Caco-2 (cell line): ENCODE measurements at regions not wholly inside any gene's neighbourhood (a gene's known extent, or its start where the extent isn't known, plus 50 kb on each side); places are given as distances from the start of the nearest gene placed in this dataset.

Experiments used
- BruUV-seq: library from RNA; stranded (reverse); fragments of 400-500 nt; replicated peaks from 2 replicates; lab custom pipeline; 2021; lab: Mats Ljungman, UMichigan
- CTCF ChIA-PET: fragments of 300-600 bp; sonication (Branson Sonifier 250); formaldehyde crosslinking; loops from one replicate; lab custom pipeline; 2022; ENCODE audit warnings: antibody characterized with exemption; lab: Charles Lee
- POLR2A ChIA-PET: fragments of 300-600 bp; sonication (Branson Sonifier 250); formaldehyde crosslinking; loops from one replicate; lab custom pipeline; 2022; ENCODE audit warnings: antibody characterized with exemption; lab: Charles Lee
- DNase-seq, 2 experiments: peaks; one replicate each; pipeline versions ENCODE4 v3.0.0 to v3.0.0-alpha.2; 2020 to 2022
- H3K27me3 ChIP-seq: replicated peaks from 2 replicates; pipeline ENCODE4 v1.6.0; 2011; ENCODE audit warnings: low read length; ENCODE audit not compliant: control insufficient read depth, insufficient read depth
- H3K36me3 ChIP-seq: 2 replicates; pipeline ENCODE4 v1.5.1; 2011; ENCODE audit warnings: low read length; ENCODE audit not compliant: control insufficient read depth, insufficient read depth
- H3K4me1 ChIP-seq: fragments of 250-450 bp; sonication (Bioruptor Pico); 2 replicates; pipeline ENCODE4 v1.5.1; 2020; ENCODE audit warnings: mild to moderate bottlenecking
- H3K4me3 ChIP-seq: 2 replicates; pipeline ENCODE4 v1.5.1; 2011; ENCODE audit warnings: low read depth, mild to moderate bottlenecking, control low read depth, low read length
- H3K9me3 ChIP-seq: fragments of 250-450 bp; sonication (Bioruptor Pico); 2 replicates; pipeline ENCODE4 v1.5.1; 2020; ENCODE audit warnings: mild to moderate bottlenecking, moderate library complexity
- H3K27ac Mint-ChIP-seq: one replicate; pipeline ENCODE4 v1.8.0; 2022; ENCODE audit warnings: mixed read lengths; ENCODE audit not compliant: unreplicated experiment
- H3K27me3 Mint-ChIP-seq: one replicate; pipeline ENCODE4 v1.8.0; 2022; ENCODE audit warnings: mixed read lengths; ENCODE audit not compliant: insufficient read depth, unreplicated experiment
- H3K36me3 Mint-ChIP-seq: one replicate; pipeline ENCODE4 v1.8.0; 2022; ENCODE audit warnings: mild to moderate bottlenecking, mixed read lengths; ENCODE audit not compliant: insufficient read depth, unreplicated experiment
- H3K4me1 Mint-ChIP-seq: one replicate; pipeline ENCODE4 v1.8.0; 2022; ENCODE audit warnings: low read depth, mixed read lengths; ENCODE audit not compliant: unreplicated experiment
- H3K4me3 Mint-ChIP-seq: one replicate; pipeline ENCODE4 v1.8.0; 2022; ENCODE audit warnings: mild to moderate bottlenecking, moderate library complexity, mixed read lengths; ENCODE audit not compliant: unreplicated experiment
- H3K9me3 Mint-ChIP-seq: one replicate; pipeline ENCODE4 v1.8.0; 2022; ENCODE audit warnings: mixed read lengths; ENCODE audit not compliant: unreplicated experiment
- CTCF ChIP-seq, 2 experiments: fragments of 200-600 bp in 1 of 2; IDR thresholded peaks; 1 replicate in 1 of 2; 2 replicates in 1 of 2; pipeline versions ENCODE4 v1.5.1 to v1.8.0; 2011 to 2022; ENCODE audit warnings: antibody characterized with exemption in 1 of 2, control low read depth in 1 of 2, inconsistent platforms in 1 of 2, low read depth in 1 of 2, low read length in 1 of 2, mild to moderate bottlenecking in 1 of 2, moderate library complexity in 1 of 2; ENCODE audit not compliant: insufficient read depth in 1 of 2, severe bottlenecking in 1 of 2, unreplicated experiment in 1 of 2
- intact Hi-C: fragments of 100-400 bp; cut with micrococcal nuclease; formaldehyde crosslinking; loops from one replicate; pipeline ENCODE4 v1.10.0; 2022; ENCODE audit not compliant: unreplicated experiment

- Mint-ChIP-seq H3K4me3 (no peak overlapping the region), H3K36me3 (no peaks in the 10 kb centered on the region), H3K27ac (no peak overlapping the region), H3K27me3 (peaks cover 4% of the 10 kb centered on the region), H3K9me3 (no peaks in the 10 kb centered on the region), H3K4me1 (no peaks in the 10 kb centered on the region)
- POLR2A ChIA-PET: no interaction called here
- no peaks in the 10 kb centered on the region for H3K9me3 ChIP-seq
- no TSS peak for BruUV-seq
- intact Hi-C loops: no loop called here
- TF ChIP-seq CTCF (IDR thresholded peaks at IDR 0.05; ENCODE audit: insufficient read depth in 1 of 2, low read depth in 1 of 2, low read length in 1 of 2, severe bottlenecking in 1 of 2, unreplicated experiment in 1 of 2): no peak
- no peak overlapping the region for H3K4me3 ChIP-seq
- DNase-seq: no peak
- CTCF ChIA-PET: no interaction called here
- no peaks in the 10 kb centered on the region for H3K4me1 ChIP-seq
- no peaks in the 10 kb centered on the region for H3K36me3 ChIP-seq
- no peaks in the 10 kb centered on the region for H3K27me3 ChIP-seq
Measured at GRCh38 chr1:119222271-119222670, 81.8 kb upstream of the WARS2 start.

- no peaks in the 10 kb centered on the region for H3K4me1 ChIP-seq
- Mint-ChIP-seq H3K9me3 (no peaks in the 10 kb centered on the region), H3K27ac (no peak overlapping the region), H3K27me3 (no peaks in the 10 kb centered on the region), H3K4me3 (no peak overlapping the region), H3K36me3 (no peaks in the 10 kb centered on the region), H3K4me1 (no peaks in the 10 kb centered on the region)
- no peak for TF ChIP-seq CTCF (IDR thresholded peaks at IDR 0.05; ENCODE audit: insufficient read depth in 1 of 2, low read depth in 1 of 2, low read length in 1 of 2, severe bottlenecking in 1 of 2, unreplicated experiment in 1 of 2)
- intact Hi-C loops: no loop called here
- no peaks in the 10 kb centered on the region for H3K9me3 ChIP-seq
- DNase-seq: no peak
- BruUV-seq: no TSS peak
- no peak overlapping the region for H3K4me3 ChIP-seq
- ChIA-PET CTCF (no interaction called here), POLR2A (no interaction called here)
- no peaks in the 10 kb centered on the region for H3K27me3 ChIP-seq
- H3K36me3 ChIP-seq: no peaks in the 10 kb centered on the region
Measured at GRCh38 chr1:119225265-119225664, 84.8 kb upstream of the WARS2 start.

- ChIA-PET POLR2A (no interaction called here), CTCF (no interaction called here)
- Mint-ChIP-seq H3K4me1 (no peaks in the 10 kb centered on the region), H3K9me3 (no peaks in the 10 kb centered on the region), H3K27me3 (no peaks in the 10 kb centered on the region), H3K27ac (no peak overlapping the region), H3K4me3 (no peak overlapping the region), H3K36me3 (no peaks in the 10 kb centered on the region)
- H3K4me1 ChIP-seq: no peaks in the 10 kb centered on the region
- no peak overlapping the region for H3K4me3 ChIP-seq
- no peaks in the 10 kb centered on the region for H3K27me3 ChIP-seq
- no TSS peak for BruUV-seq
- DNase-seq: no peak
- no peaks in the 10 kb centered on the region for H3K9me3 ChIP-seq
- intact Hi-C loops: no loop called here
- no peaks in the 10 kb centered on the region for H3K36me3 ChIP-seq
- no peak for TF ChIP-seq CTCF (IDR thresholded peaks at IDR 0.05; ENCODE audit: insufficient read depth in 1 of 2, low read depth in 1 of 2, low read length in 1 of 2, severe bottlenecking in 1 of 2, unreplicated experiment in 1 of 2)
Measured at GRCh38 chr1:119225831-119226230, 85.4 kb upstream of the WARS2 start.
